Suprapubic skin (tissue), 4 donors: ENCODE measurements at regions not wholly inside any gene's neighbourhood (a gene's known extent, or its start where the extent isn't known, plus 50 kb on each side); places are given as distances from the start of the nearest gene placed in this dataset.
"Not testable (repeated sequence)": the region's sequence is repeated elsewhere in the genome, so short reads cannot be mapped to it uniquely, and the experiment has no call there.

Source experiments
- DNase-seq, 2 donors: peaks; one replicate each; pipeline ENCODE4 v3.0.0-alpha.2; 2019; ENCODE audit warnings: low spot score in 2 of 2
- H3K27ac ChIP-seq: fragments of 200-600 bp; sonication (generic); one replicate; pipeline ENCODE4 v1.5.1; 2019
- H3K27me3 ChIP-seq: fragments of 200-600 bp; sonication (generic); one replicate; pipeline ENCODE4 v1.5.1; 2019
- H3K36me3 ChIP-seq: fragments of 200-600 bp; sonication (generic); one replicate; pipeline ENCODE4 v1.5.1; 2019
- H3K4me1 ChIP-seq: fragments of 200-600 bp; sonication (generic); one replicate; pipeline ENCODE4 v1.5.1; 2019
- H3K4me3 ChIP-seq: fragments of 200-600 bp; sonication (generic); one replicate; pipeline ENCODE4 v1.5.1; 2019; ENCODE audit warnings: mild to moderate bottlenecking
- H3K9me3 ChIP-seq: fragments of 200-600 bp; sonication (generic); one replicate; pipeline ENCODE4 v1.5.1; 2019
- CTCF ChIP-seq, 2 donors: fragments of 200-600 bp in 1 of 2; fragments of 450-650 bp in 1 of 2; sonication (generic) in 1 of 2; IDR thresholded peaks; one replicate each; pipeline ENCODE4 v1.5.1; 2016 to 2019; ENCODE audit warnings: antibody characterized with exemption in 2 of 2, mild to moderate bottlenecking in 1 of 2, moderate library complexity in 1 of 2
- EP300 ChIP-seq: sonication (generic); formaldehyde crosslinking; IDR thresholded peaks from one replicate; pipeline ENCODE4 v1.6.1; 2017; ENCODE audit warnings: antibody characterized with exemption
- POLR2A ChIP-seq, 2 donors: fragments of 450-650 bp; IDR thresholded peaks; one replicate each; pipeline ENCODE4 v1.6.1; 2017; ENCODE audit warnings: antibody characterized with exemption in 2 of 2, mild to moderate bottlenecking in 2 of 2, moderate library complexity in 2 of 2
- POLR2AphosphoS5 ChIP-seq, 3 donors: sonication (generic); formaldehyde crosslinking; IDR thresholded peaks; one replicate each; pipeline ENCODE4 v1.6.1; 2017; ENCODE audit warnings: antibody characterized with exemption in 3 of 3
- WGBS: methylation state at CpG from one replicate; pipeline ENCODE4 v1.1.5; 2018; 5-methylcytosine and 5-hydroxymethylcytosine counted together

- 60% methylated on average over 5 of the region's 5 CpGs for WGBS
- no peak for DNase-seq
- no peaks in the 10 kb centered on the region for H3K36me3 ChIP-seq
Measured at GRCh38 chr4:38411981-38412536, 251.9 kb upstream of the KLF3 start.

GRCh38 chr4:38413524-38414341, 250.3 kb upstream of the KLF3 start:
- Histone ChIP-seq H3K9me3 (no peaks in the 10 kb centered on the region), H3K27me3 (no peaks in the 10 kb centered on the region), H3K36me3 (no peaks in the 10 kb centered on the region), H3K4me1 (no peaks in the 10 kb centered on the region), H3K4me3 (no peak overlapping the region), H3K27ac (no peak overlapping the region)
- TF ChIP-seq POLR2AphosphoS5 (IDR thresholded peaks at IDR 0.05) (no peak), EP300 (no peak), POLR2A (IDR thresholded peaks at IDR 0.05) (no peak), CTCF (IDR thresholded peaks at IDR 0.05) (no peak)
- DNase-seq = no peak
- 88% methylated on average over 2 of the region's 2 CpGs for WGBS

More at GRCh38 chr4:38411981-38412536, 251.9 kb upstream of the KLF3 start:
- no peaks in the 10 kb centered on the region for H3K4me1 ChIP-seq
- H3K4me3 ChIP-seq = no peak overlapping the region
- TF ChIP-seq EP300 (no peak), POLR2AphosphoS5 (IDR thresholded peaks at IDR 0.05) (no peak), CTCF (IDR thresholded peaks at IDR 0.05) (no peak), POLR2A (IDR thresholded peaks at IDR 0.05) (no peak)
- H3K27me3 ChIP-seq = no peaks in the 10 kb centered on the region
- no peak overlapping the region for H3K27ac ChIP-seq
- no peaks in the 10 kb centered on the region for H3K9me3 ChIP-seq

- no peak for DNase-seq
- H3K27me3 ChIP-seq = no peaks in the 10 kb centered on the region
- no peak overlapping the region for H3K4me3 ChIP-seq
- TF ChIP-seq CTCF (IDR thresholded peaks at IDR 0.05) (no peak), POLR2AphosphoS5 (IDR thresholded peaks at IDR 0.05) (no peak), POLR2A (IDR thresholded peaks at IDR 0.05) (no peak), EP300 (no peak)
- H3K9me3 ChIP-seq = no peaks in the 10 kb centered on the region
- no peaks in the 10 kb centered on the region for H3K36me3 ChIP-seq
- no peaks in the 10 kb centered on the region for H3K4me1 ChIP-seq
- no peak overlapping the region for H3K27ac ChIP-seq
Measured at GRCh38 chr4:38414410-38414809, 249.6 kb upstream of the KLF3 start.

- TF ChIP-seq POLR2A (IDR thresholded peaks at IDR 0.05) = no peak
- TF ChIP-seq CTCF (IDR thresholded peaks at IDR 0.05) = no peak
- TF ChIP-seq EP300 = no peak
- no peak for TF ChIP-seq POLR2AphosphoS5 (IDR thresholded peaks at IDR 0.05)
- DNase-seq = no peak
- no peaks in the 10 kb centered on the region for H3K27me3 ChIP-seq
- 68% methylated on average over 6 of the region's 6 CpGs for WGBS
- no peaks in the 10 kb centered on the region for H3K9me3 ChIP-seq
- H3K36me3 ChIP-seq = no peaks in the 10 kb centered on the region
- no peaks in the 10 kb centered on the region for H3K4me1 ChIP-seq
- no peak overlapping the region for H3K4me3 ChIP-seq
- H3K27ac ChIP-seq = no peak overlapping the region
Measured at GRCh38 chr4:38415682-38416081, 248.3 kb upstream of the KLF3 start.

DNA sequence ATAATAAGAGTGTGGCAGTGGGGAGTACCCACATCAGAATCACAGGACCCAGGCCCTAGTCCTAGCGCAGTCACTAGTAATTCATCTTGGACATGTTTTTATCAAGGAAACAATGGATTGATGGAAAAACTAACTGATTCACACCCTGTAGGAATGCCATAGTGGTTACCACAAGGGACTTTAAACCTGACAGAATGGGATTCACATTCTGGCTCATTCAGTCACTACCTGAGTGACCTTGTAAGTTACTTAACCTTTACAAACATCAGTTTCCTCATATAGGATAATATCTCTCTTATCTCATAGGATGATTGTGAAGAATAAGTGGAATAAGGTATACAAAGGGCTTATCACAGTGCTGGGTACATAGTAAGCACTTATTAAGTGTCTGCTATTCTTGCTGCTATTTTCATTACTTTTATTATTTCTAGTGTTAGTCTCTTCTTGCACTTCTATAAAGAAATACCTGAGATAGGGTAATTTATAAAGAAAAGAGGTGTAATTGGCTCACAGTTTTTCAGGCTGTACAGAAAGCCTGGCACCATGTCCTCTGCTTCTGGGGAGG, 247.5 kb upstream of the KLF3 start:
- TF ChIP-seq CTCF (IDR thresholded peaks at IDR 0.05) = no peak
- no peak for TF ChIP-seq POLR2AphosphoS5 (IDR thresholded peaks at IDR 0.05)
- no peak for TF ChIP-seq EP300
- TF ChIP-seq POLR2A (IDR thresholded peaks at IDR 0.05) = no peak

GRCh38 chr4:38420254-38420653, 243.7 kb upstream of the KLF3 start:
- not testable (repeated sequence) for H3K27ac ChIP-seq, H3K36me3 ChIP-seq, H3K4me1 ChIP-seq, DNase-seq, H3K4me3 ChIP-seq, H3K27me3 ChIP-seq, H3K9me3 ChIP-seq
- WGBS = 64% methylated on average over 4 of the region's 4 CpGs

More for the DNA sequence above, 247.5 kb upstream of the KLF3 start:
- Histone ChIP-seq H3K4me1 (no peaks in the 10 kb centered on the region), H3K27ac (no peak overlapping the region), H3K36me3 (no peaks in the 10 kb centered on the region), H3K27me3 (no peaks in the 10 kb centered on the region), H3K9me3 (no peaks in the 10 kb centered on the region), H3K4me3 (no peak overlapping the region)
- DNase-seq = no peak
- 100% methylated on average over 1 of the region's 1 CpG for WGBS
